Ishikawa (cell line): ENCODE measurements at regions not wholly inside any gene's neighbourhood (a gene's known extent, or its start where the extent isn't known, plus 50 kb on each side); places are given as distances from the start of the nearest gene placed in this dataset.

ENCODE experiments used
- CEBPB ChIP-seq: IDR thresholded peaks from 2 replicates; pipeline ENCODE4 v1.6.1; 2012
- EGR1 ChIP-seq: IDR thresholded peaks from 2 replicates; pipeline ENCODE4 v1.6.1; 2012
- EP300 ChIP-seq: IDR thresholded peaks from 2 replicates; pipeline ENCODE4 v1.6.1; 2012; ENCODE audit warnings: borderline replicate concordance
- FOXM1 ChIP-seq: IDR thresholded peaks from 2 replicates; pipeline ENCODE4 v1.6.1; 2012; ENCODE audit warnings: low read depth, borderline replicate concordance
- RAD21 ChIP-seq: IDR thresholded peaks from 2 replicates; pipeline ENCODE4 v1.6.1; 2012; ENCODE audit warnings: low read depth
- TAF1 ChIP-seq: IDR thresholded peaks from 2 replicates; pipeline ENCODE4 v1.6.1; 2012; ENCODE audit warnings: low read depth, mild to moderate bottlenecking
- TEAD4 ChIP-seq: IDR thresholded peaks from 2 replicates; pipeline ENCODE4 v1.6.1; 2012
- YY1 ChIP-seq: IDR thresholded peaks from 2 replicates; pipeline ENCODE4 v1.6.1; 2012; ENCODE audit warnings: low read depth
- TF ChIP-seq, protein P1 (sequence below): IDR thresholded peaks from 2 replicates; pipeline ENCODE4 v1.6.1; 2012; ENCODE audit warnings: low read depth, mild to moderate bottlenecking
- TF ChIP-seq, protein P2 (sequence below): IDR thresholded peaks from 2 replicates; pipeline ENCODE4 v1.6.1; 2012
- TF ChIP-seq, protein P3 (sequence below): IDR thresholded peaks from 2 replicates; pipeline ENCODE4 v1.6.1; 2012

DNA sequence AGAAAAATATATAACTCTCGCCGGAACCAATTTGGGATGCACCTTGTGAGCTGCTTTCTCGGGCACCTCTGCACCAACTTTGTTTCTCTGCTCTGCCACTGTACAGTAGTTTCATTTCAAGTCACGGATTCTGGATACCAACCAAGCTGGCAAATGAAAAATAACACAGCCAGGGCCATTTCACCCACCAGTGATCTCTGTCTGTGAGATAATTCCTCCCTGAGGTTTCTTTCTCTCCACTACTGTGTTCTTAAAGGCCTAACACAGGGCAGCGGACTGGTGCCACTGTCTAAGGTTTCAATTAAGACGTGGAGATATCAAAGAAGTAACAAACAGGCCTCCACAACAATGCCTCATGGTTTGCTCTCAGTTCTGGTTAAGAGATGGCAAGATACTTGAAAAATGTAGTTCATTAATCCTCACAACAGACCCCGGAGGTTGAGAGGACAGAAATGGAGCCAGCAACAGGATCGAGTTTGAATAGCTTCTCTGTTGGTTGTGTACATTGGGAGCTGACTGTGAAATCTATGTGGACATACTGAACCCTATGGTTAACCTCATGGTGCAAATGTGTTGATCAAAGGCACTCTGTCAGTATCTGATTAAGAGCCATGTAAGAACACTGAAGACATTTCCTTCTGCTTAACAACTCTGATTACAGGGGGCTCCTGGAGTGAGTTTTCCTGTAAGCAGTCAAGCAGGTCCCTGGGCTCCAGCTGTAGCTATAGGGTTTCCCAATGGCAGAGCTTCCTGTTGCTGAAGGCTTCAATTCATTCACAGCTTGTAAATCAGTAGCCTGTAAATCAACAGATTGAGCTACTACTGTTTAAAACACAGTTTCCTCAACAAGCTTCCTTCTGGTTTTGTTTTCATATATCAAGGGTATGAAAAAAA, 470.5 kb downstream of the EPHA3 start:
- TF ChIP-seq EP300 (no peak), TAF1 (no peak), EGR1 (no peak), RAD21 (no peak), CEBPB (no peak), YY1 (no peak), FOXM1 (no peak), TEAD4 (no peak)
- TF ChIP-seq, protein P1, sequence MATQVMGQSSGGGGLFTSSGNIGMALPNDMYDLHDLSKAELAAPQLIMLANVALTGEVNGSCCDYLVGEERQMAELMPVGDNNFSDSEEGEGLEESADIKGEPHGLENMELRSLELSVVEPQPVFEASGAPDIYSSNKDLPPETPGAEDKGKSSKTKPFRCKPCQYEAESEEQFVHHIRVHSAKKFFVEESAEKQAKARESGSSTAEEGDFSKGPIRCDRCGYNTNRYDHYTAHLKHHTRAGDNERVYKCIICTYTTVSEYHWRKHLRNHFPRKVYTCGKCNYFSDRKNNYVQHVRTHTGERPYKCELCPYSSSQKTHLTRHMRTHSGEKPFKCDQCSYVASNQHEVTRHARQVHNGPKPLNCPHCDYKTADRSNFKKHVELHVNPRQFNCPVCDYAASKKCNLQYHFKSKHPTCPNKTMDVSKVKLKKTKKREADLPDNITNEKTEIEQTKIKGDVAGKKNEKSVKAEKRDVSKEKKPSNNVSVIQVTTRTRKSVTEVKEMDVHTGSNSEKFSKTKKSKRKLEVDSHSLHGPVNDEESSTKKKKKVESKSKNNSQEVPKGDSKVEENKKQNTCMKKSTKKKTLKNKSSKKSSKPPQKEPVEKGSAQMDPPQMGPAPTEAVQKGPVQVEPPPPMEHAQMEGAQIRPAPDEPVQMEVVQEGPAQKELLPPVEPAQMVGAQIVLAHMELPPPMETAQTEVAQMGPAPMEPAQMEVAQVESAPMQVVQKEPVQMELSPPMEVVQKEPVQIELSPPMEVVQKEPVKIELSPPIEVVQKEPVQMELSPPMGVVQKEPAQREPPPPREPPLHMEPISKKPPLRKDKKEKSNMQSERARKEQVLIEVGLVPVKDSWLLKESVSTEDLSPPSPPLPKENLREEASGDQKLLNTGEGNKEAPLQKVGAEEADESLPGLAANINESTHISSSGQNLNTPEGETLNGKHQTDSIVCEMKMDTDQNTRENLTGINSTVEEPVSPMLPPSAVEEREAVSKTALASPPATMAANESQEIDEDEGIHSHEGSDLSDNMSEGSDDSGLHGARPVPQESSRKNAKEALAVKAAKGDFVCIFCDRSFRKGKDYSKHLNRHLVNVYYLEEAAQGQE: no peak
- TF ChIP-seq, protein P2, sequence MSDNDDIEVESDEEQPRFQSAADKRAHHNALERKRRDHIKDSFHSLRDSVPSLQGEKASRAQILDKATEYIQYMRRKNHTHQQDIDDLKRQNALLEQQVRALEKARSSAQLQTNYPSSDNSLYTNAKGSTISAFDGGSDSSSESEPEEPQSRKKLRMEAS: no peak
- TF ChIP-seq, protein P3, sequence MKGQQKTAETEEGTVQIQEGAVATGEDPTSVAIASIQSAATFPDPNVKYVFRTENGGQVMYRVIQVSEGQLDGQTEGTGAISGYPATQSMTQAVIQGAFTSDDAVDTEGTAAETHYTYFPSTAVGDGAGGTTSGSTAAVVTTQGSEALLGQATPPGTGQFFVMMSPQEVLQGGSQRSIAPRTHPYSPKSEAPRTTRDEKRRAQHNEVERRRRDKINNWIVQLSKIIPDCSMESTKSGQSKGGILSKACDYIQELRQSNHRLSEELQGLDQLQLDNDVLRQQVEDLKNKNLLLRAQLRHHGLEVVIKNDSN: no peak
